ENCODE measurements at regions not wholly inside any gene's neighbourhood (a gene's known extent, or its start where the extent isn't known, plus 50 kb on each side); places are given as distances from the start of the nearest gene placed in this dataset.

GRCh38 chr18:78559584-78559983, 420.0 kb upstream of the SALL3 start:
- Histone ChIP-seq H3K27me3 (ENCODE audit: insufficient read depth, low read depth, low read length) (no peaks in the 10 kb centered on the region), H3K27ac (ENCODE audit: low read length) (no peak overlapping the region), H3K9ac (ENCODE audit: low read length) (no peak overlapping the region), H4K20me1 (ENCODE audit: insufficient read depth) (no peaks in the 10 kb centered on the region), H3K9me3 (ENCODE audit: low read length) (no peaks in the 10 kb centered on the region), H3K4me3 (ENCODE audit: low read length) (no peak overlapping the region), H2AFZ (ENCODE audit: low read depth, low read length) (no peak overlapping the region), H3K79me2 (replicated peaks; ENCODE audit: insufficient read depth, low read length) (no peaks in the 10 kb centered on the region), H3K4me2 (ENCODE audit: low read length) (no peak overlapping the region), H3K9me2 (ENCODE audit: insufficient read depth, low read length) (no peaks in the 10 kb centered on the region), H3F3A (ENCODE audit: insufficient read depth, low read length, poor library complexity, severe bottlenecking) (no peaks in the 10 kb centered on the region), H3K36me3 (ENCODE audit: insufficient read depth, low read length) (no peaks in the 10 kb centered on the region)
- TF ChIP-seq RAD21 (conservative IDR thresholded peaks at IDR 0.05): no peak
- TF ChIP-seq CTCF (IDR thresholded peaks at IDR 0.05; ENCODE audit: poor library complexity, severe bottlenecking): no peak
- TF ChIP-seq REST (IDR thresholded peaks at IDR 0.05; ENCODE audit: borderline replicate concordance): no peak
- no peak for TF ChIP-seq POLR2AphosphoS5 (IDR thresholded peaks at IDR 0.05)

- Histone ChIP-seq H2AFZ (ENCODE audit: low read depth, low read length) (no peak overlapping the region), H3K4me2 (ENCODE audit: low read length) (no peak overlapping the region), H4K20me1 (ENCODE audit: insufficient read depth) (no peaks in the 10 kb centered on the region), H3K79me2 (replicated peaks; ENCODE audit: insufficient read depth, low read length) (no peaks in the 10 kb centered on the region), H3K9me3 (ENCODE audit: low read length) (no peaks in the 10 kb centered on the region), H3K9ac (ENCODE audit: low read length) (no peak overlapping the region), H3K27ac (ENCODE audit: low read length) (no peak overlapping the region), H3F3A (ENCODE audit: insufficient read depth, low read length, poor library complexity, severe bottlenecking) (no peaks in the 10 kb centered on the region), H3K4me3 (ENCODE audit: low read length) (no peak overlapping the region), H3K36me3 (ENCODE audit: insufficient read depth, low read length) (no peaks in the 10 kb centered on the region), H3K9me2 (ENCODE audit: insufficient read depth, low read length) (no peaks in the 10 kb centered on the region), H3K27me3 (ENCODE audit: insufficient read depth, low read depth, low read length) (no peaks in the 10 kb centered on the region)
- TF ChIP-seq RAD21 (conservative IDR thresholded peaks at IDR 0.05) (no peak), TAF1 (IDR thresholded peaks at IDR 0.05; ENCODE audit: low read depth) (no peak), EZH2 (IDR thresholded peaks at IDR 0.05; ENCODE audit: borderline replicate concordance, insufficient read depth, low read length, poor library complexity, severe bottlenecking) (no peak), CTCF (IDR thresholded peaks at IDR 0.05; ENCODE audit: poor library complexity, severe bottlenecking) (no peak), POLR2AphosphoS5 (IDR thresholded peaks at IDR 0.05) (no peak), MXI1 (conservative IDR thresholded peaks at IDR 0.05; ENCODE audit: poor library complexity, severe bottlenecking) (no peak), REST (IDR thresholded peaks at IDR 0.05; ENCODE audit: borderline replicate concordance) (no peak), SMC3 (conservative IDR thresholded peaks at IDR 0.05; ENCODE audit: poor library complexity) (no peak), EP300 (conservative IDR thresholded peaks at IDR 0.05; ENCODE audit: poor library complexity, severe bottlenecking) (no peak)
Measured at GRCh38 chr18:78561757-78562510, 417.7 kb upstream of the SALL3 start.
